GM13976 (cell line): ENCODE measurements at regions not wholly inside any gene's neighbourhood (a gene's known extent, or its start where the extent isn't known, plus 50 kb on each side); places are given as distances from the start of the nearest gene placed in this dataset.

Source experiments
- DNase-seq: peaks from one replicate; pipeline ENCODE4 v3.0.0; 2012; ENCODE audit warnings: low spot score
- CTCF ChIP-seq: IDR thresholded peaks from 2 replicates; pipeline ENCODE4 v1.5.1; 2012; ENCODE audit warnings: borderline replicate concordance, mild to moderate bottlenecking; ENCODE audit not compliant: insufficient read depth; ENCODE audit errors: extremely low read depth, missing control alignments, control extremely low read depth
- in situ Hi-C: fragments of 300-500 bp; cut with MboI; formaldehyde crosslinking; loops from one replicate; pipeline ENCODE4 v1.12.0; 2022; ENCODE audit warnings: low sequenced_read_pairs, mixed read lengths, inconsistent platforms; ENCODE audit not compliant: unreplicated experiment

GRCh38 chr3:166201476-166201875, 364.3 kb upstream of the BCHE start:
- DNase-seq, result no peak
- in situ Hi-C loops, result no loop called here
- TF ChIP-seq CTCF, result no peak

- no peak for DNase-seq
- in situ Hi-C loops, result no loop called here
- no peak for TF ChIP-seq CTCF
These were observed 362.3 kb upstream of the BCHE start for GRCh38 chr3:166199491-166199890.

DNA sequence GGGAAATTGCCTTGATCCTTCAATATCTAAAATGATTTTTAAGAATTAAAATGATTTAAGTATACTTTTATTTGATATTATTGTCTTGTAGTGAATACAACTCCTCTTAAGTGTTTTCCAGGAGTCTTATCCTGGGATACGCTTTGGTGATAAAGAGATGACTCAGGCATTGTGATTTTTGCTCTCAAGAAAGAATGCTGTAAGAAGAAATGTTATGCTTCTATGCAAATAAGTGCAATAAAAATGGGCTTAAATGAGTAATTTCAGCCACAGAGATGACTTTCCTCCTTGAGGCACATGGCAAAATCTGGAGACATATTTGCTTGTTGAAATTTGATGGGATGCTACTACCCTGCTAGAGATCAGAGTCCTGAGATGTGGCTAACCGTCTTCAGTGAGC, 358.6 kb upstream of the BCHE start:
- DNase-seq, result no peak
- in situ Hi-C loops, result no loop called here
- TF ChIP-seq CTCF, result no peak

DNA sequence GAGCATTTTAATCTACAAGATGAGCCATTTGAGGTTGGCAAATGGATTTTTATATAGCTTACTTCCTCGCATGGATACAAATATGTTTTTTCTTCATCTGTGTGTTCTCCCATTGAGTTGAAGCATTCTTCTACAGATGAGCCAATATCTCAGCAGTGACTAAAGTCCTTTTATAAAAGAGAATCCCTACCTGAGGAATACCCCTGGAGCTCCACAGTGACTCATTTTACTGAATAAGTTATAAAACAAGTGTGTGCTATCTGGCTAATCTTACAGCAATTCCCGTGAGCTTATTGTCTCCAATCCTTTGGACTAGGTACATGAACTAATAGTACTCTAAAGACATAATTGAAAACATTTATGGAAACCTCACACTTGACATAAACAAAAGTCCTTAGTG, 354.2 kb upstream of the BCHE start:
- TF ChIP-seq CTCF, result no peak
- DNase-seq, result no peak
- in situ Hi-C loops, result no loop called here

DNA sequence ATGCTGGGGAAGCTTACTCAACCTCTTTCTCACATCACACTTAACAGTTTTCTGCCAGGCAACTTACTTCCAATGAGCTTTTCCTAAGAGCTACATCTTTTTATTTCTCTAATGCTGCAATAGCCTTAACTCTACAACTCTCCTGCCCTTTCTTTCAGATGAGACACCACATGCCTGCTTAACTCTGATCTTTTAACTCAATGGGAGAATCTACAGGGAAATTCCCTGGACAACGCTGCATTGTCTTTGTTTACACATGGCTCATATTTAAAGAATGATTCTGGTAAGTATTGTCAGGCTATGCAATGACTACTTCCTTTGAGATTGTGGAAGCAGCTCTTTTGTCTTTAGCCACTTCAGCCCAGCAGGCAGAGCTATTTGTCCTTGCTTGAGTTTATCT, 353.1 kb upstream of the BCHE start:
- DNase-seq, result no peak
- no peak for TF ChIP-seq CTCF
- in situ Hi-C loops, result no loop called here

GRCh38 chr3:166187237-166187636, 350.0 kb upstream of the BCHE start:
- TF ChIP-seq CTCF, result no peak
- no peak for DNase-seq
- in situ Hi-C loops, result no loop called here

- in situ Hi-C loops, result no loop called here
- TF ChIP-seq CTCF, result no peak
- DNase-seq, result no peak
These were observed 348.8 kb upstream of the BCHE start for GRCh38 chr3:166186003-166186402.
